ENCODE measurements at regions not wholly inside any gene's neighbourhood (a gene's known extent, or its start where the extent isn't known, plus 50 kb on each side); places are given as distances from the start of the nearest gene placed in this dataset.

DNA sequence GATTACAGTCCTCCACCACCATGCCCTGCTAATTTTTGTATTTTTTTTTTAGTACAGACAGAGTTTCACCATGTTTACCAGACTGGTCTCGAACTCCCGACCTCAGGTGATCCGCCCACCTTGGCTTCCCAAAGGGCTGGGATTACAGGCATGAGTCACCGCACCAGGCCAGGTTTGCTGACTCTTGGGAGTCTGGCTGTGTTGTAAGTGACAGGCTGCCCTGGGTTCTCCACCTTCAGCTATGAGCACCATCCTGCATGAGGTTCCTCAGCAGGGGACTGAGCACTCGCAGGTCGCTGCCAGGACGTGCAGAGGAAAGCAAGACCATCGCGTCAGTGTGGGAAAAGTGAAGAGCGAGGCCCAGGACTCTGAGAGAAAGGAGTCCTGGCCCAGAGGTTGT, 112.6 kb upstream of the NDUFV2 start:
- no peak for TF ChIP-seq POLR2A (IDR thresholded peaks at IDR 0.05)
- TF ChIP-seq CTCF (IDR thresholded peaks at IDR 0.05) = no peak

All from prostate gland (tissue), 2 donors.